HG03135 (cell line): ENCODE measurements at regions not wholly inside any gene's neighbourhood (a gene's known extent, or its start where the extent isn't known, plus 50 kb on each side); places are given as distances from the start of the nearest gene placed in this dataset.

Experiments used
- ATAC-seq: cut with Tn5 transposase; IDR thresholded peaks from one replicate; pipeline ENCODE4 v1.9.1; 2021; ENCODE audit warnings: mild to moderate bottlenecking, moderate library complexity; ENCODE audit not compliant: unreplicated experiment

DNA sequence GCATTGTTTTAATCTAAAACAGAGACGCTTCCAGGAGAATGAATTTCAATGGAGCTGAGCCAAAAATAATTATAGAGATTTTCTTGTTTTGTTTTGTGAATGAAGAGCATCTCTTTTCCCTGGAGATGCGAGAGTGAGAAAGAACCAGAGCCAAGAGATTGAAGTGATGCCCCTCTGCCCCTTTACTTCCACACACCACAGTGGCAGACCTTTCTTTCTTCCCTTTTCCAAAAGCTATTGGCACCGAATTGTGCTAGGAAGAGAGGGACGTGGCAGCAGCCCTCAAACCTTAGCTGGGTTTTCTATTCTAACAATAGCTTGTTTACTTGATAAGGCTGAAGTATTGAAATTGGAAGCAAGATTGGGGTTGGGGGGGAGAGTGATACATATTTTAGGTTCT is 133.0 kb upstream of the TMEM161B start:
- ATAC-seq: no peak

DNA sequence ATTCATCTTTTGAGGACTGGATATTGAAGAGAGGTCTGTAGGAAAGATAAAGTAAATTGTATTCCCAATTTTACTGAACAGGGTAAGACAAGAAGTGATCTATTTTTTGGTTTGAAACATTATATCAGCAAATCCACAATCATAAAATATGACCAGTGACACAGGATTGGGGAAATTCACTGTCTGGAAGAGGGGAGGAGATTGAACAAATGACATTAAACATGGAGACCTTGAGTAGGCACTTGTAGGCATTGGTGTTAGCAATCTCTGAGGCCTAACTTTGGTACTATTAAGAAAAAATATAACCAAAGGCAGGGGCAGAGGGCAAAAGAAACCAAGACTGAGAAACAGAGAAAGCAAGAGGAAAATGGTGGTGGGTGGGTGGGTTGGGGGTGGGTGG is 132.6 kb upstream of the TMEM161B start:
- no peak for ATAC-seq

DNA sequence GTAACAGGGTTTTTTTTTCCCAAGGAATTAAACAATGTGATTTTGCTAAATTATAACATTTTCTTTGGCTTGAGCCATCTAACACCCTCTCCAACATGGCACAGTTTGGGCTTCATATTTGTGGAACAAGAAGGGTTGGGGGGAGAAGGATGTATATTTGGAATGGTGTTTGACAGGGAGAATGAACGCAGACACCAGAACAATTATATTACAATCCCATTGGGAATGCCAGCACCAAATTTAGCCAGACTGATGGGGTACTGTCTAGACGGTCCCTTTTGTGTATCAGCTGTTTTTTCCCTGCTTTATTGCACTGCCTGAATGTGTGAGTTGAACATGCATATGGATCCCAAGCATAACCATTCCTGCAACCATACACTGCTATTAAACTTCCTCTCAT is 130.9 kb upstream of the TMEM161B start:
- ATAC-seq: no peak

DNA sequence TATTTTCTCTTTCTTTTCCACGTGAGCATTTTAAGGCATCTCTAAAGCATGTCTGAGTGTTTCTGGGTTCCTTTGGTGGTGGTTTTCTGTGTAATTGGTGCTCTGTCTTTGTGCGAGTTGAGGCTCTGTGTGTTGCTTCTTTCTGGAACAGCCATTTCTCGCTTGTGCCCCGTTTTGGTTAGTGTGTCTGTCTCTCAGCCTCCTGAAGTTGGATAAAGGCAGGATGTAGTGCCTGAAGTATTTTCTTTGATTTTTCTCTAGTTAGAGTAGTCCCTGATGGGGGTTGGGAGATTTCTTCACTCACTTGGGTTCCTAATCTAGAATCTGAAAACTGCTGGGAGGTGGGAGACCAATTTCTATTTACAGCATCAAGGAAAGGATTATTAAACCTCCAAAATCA is 129.7 kb upstream of the TMEM161B start:
- ATAC-seq: no peak

DNA sequence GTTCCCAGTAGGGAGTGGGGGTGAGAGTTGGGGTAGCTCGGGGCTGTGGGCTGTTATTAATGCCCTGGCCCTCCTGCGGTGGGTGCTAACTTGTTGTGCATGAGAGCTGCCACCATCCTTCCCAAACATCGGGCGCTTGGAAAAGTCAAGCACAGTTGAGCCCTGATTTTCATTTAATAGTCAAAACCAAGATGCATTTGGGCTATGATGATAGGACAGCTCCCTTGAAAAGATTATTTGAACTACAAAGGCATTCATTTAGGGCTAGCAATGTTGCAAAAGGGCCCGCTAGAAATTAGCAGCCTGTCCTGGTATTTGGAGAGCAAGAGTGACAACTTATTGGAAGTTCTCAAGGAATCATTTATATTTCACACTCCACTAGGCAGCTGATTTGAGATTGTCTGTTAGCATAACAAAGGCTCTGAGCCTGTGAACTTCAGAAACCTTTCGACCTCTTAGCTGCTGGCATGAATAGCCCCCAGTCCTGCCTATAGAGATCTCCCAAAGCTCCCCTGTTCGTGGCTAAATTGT is 128.2 kb upstream of the TMEM161B start:
- ATAC-seq: no peak

DNA sequence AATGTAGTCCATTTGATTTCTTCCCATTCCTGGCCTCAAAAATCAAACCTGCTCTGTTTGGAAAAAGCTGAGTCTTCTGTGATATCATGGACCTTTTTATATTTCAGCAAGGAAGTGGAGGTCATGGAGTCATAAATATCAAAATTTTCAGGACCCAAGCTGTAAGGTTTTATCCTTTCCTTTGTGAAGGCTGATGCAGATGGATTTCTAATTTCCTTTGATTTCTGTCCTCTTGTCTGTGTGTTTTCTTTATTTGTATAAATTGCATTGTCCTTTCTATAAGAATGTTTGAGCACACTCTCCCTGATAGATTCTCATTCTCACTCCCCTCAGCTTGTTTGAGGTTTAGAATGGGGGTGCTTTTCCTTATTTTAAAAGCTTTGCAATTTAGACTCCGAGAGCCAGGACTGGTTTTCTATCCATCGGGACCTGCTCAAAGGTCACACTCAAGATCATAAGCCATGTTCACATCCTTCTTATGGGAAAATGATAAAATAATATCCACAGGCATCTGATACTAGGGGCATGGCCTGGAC is 127.4 kb upstream of the TMEM161B start:
- no peak for ATAC-seq

DNA sequence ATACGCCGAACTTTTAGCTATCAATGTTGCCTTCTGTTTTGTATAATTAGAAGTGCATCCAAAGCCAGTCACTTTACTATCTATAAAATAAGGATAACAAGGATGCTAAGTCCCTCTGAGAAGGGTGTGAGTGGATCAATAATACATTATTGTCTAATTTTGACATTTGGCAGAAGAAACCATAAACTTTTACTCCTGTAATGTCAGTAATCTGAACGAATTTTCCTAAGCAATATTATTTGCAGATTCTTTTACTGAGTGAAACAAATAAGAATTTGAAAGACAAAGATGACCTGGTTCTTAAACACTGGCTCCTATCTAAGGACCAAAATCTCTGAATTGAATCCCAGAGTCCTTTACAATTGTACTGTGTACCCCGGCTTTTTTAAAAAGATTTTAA is 126.6 kb upstream of the TMEM161B start:
- ATAC-seq: no peak

DNA sequence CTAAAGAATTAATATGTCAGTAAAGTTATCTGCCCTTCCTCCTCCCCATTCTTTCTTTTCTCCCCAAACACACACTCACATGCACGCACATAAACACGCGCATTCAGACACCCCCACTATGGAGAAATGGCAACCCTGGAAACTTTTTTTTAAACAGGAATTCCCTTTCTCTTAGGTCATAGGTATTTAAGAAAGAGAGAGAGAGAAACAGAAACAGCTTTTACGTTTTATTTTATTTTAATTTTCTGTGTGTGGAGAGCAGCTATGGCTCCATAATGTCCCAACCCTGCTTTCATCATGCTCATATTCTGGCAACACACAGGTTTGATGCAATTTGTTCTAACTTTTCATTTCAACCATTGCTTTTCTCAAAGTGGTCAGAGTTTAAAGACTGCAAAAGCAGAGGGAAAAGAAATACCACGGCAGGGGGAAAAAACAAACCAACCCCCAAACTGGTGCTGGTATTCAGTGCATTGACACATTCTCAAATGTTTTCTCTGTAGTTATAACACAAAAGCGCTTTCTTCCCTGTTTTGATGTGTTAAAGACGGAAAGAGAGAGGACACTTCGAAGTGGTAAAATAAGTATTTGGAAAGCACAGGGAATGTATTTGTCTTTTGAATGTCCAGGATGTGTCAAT is 126.0 kb upstream of the TMEM161B start:
- ATAC-seq: no peak

DNA sequence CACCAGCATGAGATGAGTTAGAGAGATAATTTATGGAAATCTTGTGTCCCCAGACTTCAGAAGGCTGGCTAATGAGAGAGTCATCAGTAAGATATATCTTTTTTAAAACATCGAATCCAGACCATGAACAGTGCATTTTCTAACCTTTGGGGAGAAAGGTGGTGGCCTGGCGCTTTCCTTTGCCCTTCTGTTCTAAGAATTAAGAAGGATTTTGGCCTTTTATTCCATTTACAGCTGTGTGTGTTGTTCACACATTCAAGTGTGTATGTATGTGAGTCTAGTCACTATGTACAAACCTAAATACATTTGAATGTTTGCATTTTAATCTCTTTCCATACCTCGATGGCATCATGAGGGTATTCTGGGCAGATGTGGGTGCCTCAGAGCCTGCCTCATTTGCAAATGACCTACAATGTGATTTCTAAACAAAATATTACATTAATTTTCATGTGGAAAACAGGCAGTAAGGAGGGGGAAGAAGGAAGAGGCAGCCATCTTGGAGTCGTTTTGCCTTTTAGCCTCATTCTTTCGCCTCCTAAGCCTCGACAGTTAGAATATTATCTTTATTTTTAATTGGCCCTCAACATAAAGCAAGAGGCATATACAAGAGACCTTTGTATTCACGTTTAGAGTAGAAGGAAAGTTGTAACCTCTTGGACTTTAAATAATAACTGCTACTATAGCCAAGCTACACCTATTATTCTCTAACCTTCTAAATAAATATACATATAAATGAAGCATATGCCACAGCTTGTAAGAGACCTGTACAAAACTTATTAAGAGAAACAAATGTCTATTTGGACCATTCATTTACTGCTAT is 125.3 kb upstream of the TMEM161B start:
- no peak for ATAC-seq

DNA sequence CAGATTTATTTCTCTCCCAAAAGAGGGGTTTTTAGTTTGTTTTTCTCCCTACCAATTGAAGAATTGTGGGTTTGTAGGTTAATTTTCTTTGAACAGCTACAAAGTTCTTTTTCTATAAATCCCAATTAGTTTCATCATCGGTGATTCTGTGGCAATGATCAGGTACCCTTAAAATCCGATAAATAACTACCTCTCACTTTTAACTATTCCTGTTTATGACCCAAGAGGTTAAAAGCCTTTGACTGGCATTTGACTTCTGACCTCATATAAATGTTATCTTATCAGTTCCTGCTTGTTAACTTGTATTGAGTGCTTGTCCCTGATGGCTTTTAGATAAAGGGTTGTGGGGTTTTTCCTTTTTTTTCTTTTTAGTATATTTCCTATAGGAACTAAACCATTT is 124.4 kb upstream of the TMEM161B start:
- ATAC-seq: no peak

DNA sequence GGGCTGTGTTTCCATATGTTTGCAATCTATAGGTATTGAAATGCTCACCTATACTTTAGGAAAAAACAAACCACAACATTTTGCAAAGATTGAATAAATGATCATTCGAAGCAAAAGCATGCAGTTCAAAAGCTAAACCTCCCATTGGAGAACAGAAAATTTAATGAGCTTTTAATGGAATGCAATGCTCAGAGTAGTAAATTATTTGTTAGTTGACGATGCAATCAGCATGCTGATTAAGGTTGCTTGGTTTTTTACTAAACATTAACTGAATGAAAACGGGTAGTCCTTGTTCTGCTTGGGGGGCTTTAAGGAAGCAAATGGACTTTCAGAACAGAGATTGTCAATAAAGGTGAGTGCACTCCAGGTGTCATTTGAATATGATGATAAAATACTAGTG is 123.3 kb upstream of the TMEM161B start:
- no peak for ATAC-seq

DNA sequence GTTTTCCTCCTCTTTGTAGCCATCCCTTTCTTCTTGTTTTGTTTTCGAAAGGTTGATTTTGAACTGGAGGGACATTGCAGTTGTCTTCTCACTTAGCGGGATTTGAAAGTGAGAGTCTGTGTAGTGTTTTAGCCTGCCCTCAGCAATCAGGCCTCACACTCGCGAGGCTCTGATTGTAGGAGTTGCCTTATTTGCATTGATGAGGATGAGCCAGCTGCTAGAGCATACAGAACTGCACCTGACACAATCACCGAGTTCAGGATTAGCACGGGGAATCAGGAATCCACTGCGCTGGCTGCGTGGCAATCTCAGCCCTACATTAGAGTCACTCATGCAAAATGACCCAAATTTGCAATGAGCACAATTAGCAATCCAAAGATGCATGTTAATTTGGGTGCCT is 122.5 kb upstream of the TMEM161B start:
- ATAC-seq: no peak

DNA sequence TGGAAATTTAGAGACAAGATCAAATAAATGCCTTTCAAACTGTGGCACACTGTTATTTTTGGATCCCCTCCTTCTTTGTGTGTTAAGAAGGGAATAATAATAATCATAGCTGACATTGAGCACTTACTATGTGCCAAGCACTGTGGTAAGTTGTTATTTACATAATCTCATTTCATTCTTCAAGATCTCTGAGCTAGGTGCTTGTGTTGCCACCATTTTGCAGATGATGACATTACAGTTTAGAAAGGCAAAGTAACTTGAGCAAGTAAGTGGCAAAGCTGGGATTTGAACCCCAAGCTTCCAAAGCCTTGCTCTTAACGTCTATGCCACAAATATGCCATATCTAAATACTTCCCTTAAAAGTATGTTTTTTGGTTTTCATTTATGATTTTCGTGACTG is 121.8 kb upstream of the TMEM161B start:
- no peak for ATAC-seq

DNA sequence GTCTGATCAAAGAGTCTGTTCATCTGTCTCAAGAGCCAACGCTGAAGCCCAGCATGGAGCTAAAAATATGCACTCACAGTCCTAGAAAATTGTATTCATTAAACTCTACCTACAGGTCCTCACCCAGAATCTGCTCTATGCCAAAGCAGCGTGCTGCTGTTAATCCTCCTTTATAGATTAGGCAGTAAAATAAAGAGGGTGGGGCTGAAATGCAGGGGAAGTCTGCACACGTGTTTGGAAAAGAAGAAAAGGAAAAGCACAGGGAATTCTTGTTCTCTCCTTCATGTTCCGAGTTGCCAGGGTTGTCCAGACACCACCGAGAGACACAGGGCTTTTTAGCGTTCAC is 121.4 kb upstream of the TMEM161B start:
- ATAC-seq: no peak

DNA sequence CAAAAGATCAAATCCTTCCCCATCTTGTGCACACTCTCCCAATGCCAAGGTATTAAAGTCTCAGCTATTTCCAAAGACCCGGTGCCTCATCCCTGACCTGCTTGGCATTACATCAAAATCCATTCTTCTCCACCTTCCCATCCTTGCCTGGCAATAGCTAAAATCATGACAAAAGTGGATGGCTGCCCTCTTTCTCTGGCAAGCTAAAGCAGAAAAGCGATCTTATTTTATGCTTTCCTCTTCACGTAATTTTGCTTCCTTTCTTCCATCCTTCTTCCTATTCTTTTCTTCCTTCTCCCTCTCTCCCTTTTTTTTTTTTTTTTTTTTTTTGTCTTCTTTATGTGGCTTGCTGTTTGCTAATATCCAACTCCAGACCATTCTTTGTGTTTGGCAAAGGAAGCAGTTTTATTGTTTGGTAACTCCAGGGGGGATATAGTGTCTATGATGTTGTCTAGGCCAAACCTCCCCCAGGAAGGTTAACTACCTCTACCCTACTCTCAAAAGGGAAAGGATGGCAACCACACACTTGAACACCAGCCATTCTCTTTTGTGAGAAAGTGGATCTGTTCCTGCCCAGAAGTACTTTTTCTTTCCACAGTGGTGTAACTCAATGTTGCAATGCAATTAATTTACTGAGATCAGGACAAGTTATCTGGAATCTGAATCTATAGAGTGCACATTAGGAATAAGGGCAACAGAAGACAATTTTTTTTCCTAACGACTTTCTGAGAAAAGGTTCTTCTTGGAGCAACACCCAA is 120.9 kb upstream of the TMEM161B start:
- no peak for ATAC-seq

DNA sequence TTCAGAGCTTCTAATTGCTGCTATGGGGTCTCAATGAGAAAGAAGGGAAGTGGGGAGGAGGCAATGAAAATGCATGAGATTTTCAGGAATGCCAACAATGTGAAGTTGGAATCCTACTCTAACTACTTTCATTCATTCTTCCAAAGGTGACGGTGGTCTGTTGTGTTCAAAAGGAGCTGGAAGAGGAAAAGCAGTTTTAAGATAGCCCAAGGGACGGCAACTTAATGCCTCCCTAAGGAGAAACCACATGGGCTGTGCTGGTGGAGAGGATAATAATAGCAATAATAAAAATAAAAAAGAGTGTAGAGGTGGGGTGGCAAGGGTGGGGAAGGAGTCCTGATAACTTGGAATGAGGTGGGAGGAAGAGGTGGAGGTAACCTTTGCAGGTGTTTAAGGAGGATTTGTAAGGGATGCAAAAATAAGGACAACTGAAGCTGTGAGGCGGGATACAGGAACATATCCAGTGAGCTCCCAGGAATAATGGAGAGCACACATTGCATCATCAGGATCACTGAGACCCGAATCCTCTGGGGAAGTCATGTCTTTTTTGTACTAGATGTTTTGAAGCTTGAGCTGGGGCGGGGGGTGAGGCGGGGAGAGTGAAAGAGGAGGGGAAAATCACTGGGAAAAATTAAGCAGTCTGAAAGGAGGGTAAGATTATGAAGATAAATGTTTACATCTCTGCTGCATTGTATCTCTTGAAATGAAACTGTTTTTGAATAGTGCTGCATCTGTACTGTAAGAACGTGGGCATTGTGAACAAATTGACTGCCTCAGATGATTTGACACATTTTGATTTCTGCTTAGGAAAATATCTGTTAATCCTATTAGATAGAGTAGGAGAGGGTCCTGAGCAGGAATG is 120.1 kb upstream of the TMEM161B start:
- ATAC-seq: no peak

DNA sequence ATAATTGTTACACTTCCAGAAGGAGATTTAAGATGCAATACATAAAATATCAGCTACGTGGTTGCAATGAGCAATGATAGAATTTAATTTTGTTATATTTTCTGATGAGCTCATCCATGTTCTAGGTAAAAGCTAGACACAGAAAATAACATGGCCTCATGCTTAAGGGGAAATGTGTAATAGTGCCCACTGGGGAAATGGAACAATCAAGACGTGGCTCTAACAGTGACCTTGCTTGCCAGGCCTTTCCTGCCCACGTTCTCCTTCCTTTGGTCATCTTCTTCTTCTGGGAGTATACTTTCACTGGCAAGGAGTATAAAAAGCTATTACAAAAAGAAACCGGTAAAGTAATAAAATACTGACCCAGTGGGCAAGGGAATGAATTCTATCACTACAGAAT is 116.2 kb upstream of the TMEM161B start:
- ATAC-seq: no peak

DNA sequence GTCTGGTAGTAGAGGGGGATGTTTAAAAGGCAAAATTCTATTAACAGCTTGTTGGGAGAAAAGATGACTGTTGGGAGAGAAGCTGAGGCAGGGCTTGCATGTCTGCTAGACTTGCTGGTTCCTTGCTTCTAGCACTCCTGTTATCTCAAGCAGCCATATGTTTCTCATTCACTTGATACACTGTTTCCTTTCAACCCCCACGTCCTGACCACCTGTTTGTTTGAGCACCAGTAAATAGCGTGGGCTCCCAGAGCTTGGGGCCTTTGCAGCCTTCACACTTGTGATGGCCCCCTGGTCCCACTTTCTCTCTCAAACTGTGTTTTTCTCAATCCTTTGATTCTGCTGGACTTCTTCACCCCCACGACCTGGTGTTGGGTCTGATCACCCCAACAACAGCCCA is 111.7 kb upstream of the TMEM161B start:
- ATAC-seq: no peak

DNA sequence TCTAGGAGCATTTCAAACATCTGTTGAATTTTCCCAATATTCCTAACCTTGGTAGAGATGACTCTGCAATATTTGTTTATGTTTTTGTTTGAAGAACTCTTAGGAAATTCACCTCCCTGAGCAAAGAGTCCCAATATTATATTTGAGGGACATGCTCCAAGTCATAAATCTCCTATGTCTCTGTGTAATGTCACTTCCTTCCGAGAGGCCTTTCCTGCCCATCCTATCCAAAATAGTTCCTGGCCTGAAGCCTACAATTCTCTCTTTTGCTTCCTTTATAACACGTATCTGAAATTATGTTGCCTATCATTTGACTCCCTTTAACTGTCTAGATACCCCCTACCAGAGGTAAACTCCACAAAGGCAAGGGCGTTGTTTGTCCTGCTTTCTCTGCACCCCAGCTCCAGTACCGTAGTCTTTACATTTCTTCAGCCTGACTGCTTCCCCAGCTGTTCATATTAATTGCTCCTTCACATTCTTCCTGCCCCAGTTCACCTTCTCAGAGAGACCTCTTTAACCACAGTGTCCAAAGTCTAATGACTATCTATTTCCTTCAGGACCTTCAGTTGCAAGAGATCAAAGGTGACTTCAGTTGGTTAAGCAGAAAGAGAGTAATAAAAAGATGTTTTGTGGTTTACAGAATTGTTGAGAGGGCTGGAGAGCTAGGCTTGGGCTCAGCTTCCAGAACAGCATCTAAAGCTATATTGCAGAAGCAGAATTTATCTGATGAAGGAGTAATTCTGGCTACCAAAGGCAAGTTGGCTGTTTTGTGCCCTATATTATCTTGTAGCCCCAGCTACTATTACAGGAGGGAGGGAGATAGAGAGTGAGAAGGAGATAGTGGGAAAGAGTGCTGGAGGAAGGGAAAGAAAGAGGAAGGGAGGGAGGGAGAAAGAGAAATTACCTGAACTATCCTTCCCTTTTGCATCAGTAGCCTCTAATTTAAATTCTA is 109.3 kb upstream of the TMEM161B start:
- ATAC-seq: no peak

DNA sequence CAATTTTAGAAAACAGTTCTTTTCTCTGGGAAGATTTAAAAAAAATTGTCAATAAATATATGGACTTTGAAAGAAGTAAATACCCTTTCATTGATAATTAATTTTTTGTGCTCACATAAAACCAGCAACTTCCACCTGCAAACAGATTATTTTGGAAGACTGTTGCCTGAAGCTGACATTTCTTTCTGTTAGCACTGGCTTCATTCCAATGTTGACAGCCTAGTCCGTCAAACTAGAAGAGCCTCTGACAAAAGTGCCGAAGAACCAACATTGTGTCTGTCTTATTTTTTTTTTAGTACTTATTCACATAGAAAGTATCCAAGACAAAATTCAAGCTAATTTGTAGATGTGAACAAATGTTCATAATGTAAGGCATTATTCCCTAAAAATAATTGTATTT is 108.6 kb upstream of the TMEM161B start:
- no peak for ATAC-seq
